ENCODE measurements at regions not wholly inside any gene's neighbourhood (a gene's known extent, or its start where the extent isn't known, plus 50 kb on each side); places are given as distances from the start of the nearest gene placed in this dataset.

GRCh38 chr14:26081043-26081442, 516.8 kb downstream of the NOVA1 start:
- H3K27ac ChIP-seq (ENCODE audit: low read depth in 1 of 2, low read length in 1 of 2), result no peak overlapping the region
- DNase-seq (ENCODE audit: low read depth in 6 of 9, low spot score in 9 of 9), result no peak
- no peaks in the 10 kb centered on the region for H3K36me3 ChIP-seq (ENCODE audit: control insufficient read depth in 2 of 2, insufficient read depth in 2 of 2, low read length in 1 of 2)
- H3K4me1 ChIP-seq (ENCODE audit: control insufficient read depth in 2 of 2, insufficient read depth in 2 of 2, low read length in 2 of 2), result no peaks in the 10 kb centered on the region
- no peaks in the 10 kb centered on the region for H3K9me3 ChIP-seq (ENCODE audit: control insufficient read depth in 2 of 2, insufficient read depth in 1 of 2, low read length in 1 of 2)
- H3K4me3 ChIP-seq (ENCODE audit: low read length in 2 of 2), result no peak overlapping the region
- no peaks in the 10 kb centered on the region for H3K27me3 ChIP-seq (ENCODE audit: control insufficient read depth in 2 of 2, insufficient read depth in 1 of 2, low read length in 1 of 2)
- 93% methylated on average over 10 of the region's 10 CpGs for WGBS

GRCh38 chr14:26078561-26078960, 519.3 kb downstream of the NOVA1 start:
- no peak for DNase-seq (ENCODE audit: low read depth in 6 of 9, low spot score in 9 of 9)
- no peak overlapping the region for H3K4me3 ChIP-seq (ENCODE audit: low read length in 2 of 2)
- no peaks in the 10 kb centered on the region for H3K9me3 ChIP-seq (ENCODE audit: control insufficient read depth in 2 of 2, insufficient read depth in 1 of 2, low read length in 1 of 2)
- H3K4me1 ChIP-seq (ENCODE audit: control insufficient read depth in 2 of 2, insufficient read depth in 2 of 2, low read length in 2 of 2), result no peaks in the 10 kb centered on the region
- 93% methylated on average over 2 of the region's 2 CpGs for WGBS
- H3K27me3 ChIP-seq (ENCODE audit: control insufficient read depth in 2 of 2, insufficient read depth in 1 of 2, low read length in 1 of 2), result no peaks in the 10 kb centered on the region
- no peaks in the 10 kb centered on the region for H3K36me3 ChIP-seq (ENCODE audit: control insufficient read depth in 2 of 2, insufficient read depth in 2 of 2, low read length in 1 of 2)
- H3K27ac ChIP-seq (ENCODE audit: low read depth in 1 of 2, low read length in 1 of 2), result no peak overlapping the region

- no peaks in the 10 kb centered on the region for H3K9me3 ChIP-seq (ENCODE audit: control insufficient read depth in 2 of 2, insufficient read depth in 1 of 2, low read length in 1 of 2)
- no peaks in the 10 kb centered on the region for H3K4me1 ChIP-seq (ENCODE audit: control insufficient read depth in 2 of 2, insufficient read depth in 2 of 2, low read length in 2 of 2)
- no peak overlapping the region for H3K27ac ChIP-seq (ENCODE audit: low read depth in 1 of 2, low read length in 1 of 2)
- DNase-seq (ENCODE audit: low read depth in 6 of 9, low spot score in 9 of 9), result no peak
- WGBS, result 99% methylated on average over 2 of the region's 2 CpGs
- no peaks in the 10 kb centered on the region for H3K36me3 ChIP-seq (ENCODE audit: control insufficient read depth in 2 of 2, insufficient read depth in 2 of 2, low read length in 1 of 2)
- no peak overlapping the region for H3K4me3 ChIP-seq (ENCODE audit: low read length in 2 of 2)
- H3K27me3 ChIP-seq (ENCODE audit: control insufficient read depth in 2 of 2, insufficient read depth in 1 of 2, low read length in 1 of 2), result no peaks in the 10 kb centered on the region
Measured at GRCh38 chr14:26074892-26075291, 522.9 kb downstream of the NOVA1 start.

GRCh38 chr14:26070443-26070842, 527.4 kb downstream of the NOVA1 start:
- no peaks in the 10 kb centered on the region for H3K27me3 ChIP-seq (ENCODE audit: control insufficient read depth in 2 of 2, insufficient read depth in 1 of 2, low read length in 1 of 2)
- WGBS, result 85% methylated on average over 3 of the region's 3 CpGs
- H3K9me3 ChIP-seq (ENCODE audit: control insufficient read depth in 2 of 2, insufficient read depth in 1 of 2, low read length in 1 of 2), result no peaks in the 10 kb centered on the region
- no peaks in the 10 kb centered on the region for H3K4me1 ChIP-seq (ENCODE audit: control insufficient read depth in 2 of 2, insufficient read depth in 2 of 2, low read length in 2 of 2)
- H3K4me3 ChIP-seq (ENCODE audit: low read length in 2 of 2), result no peak overlapping the region
- DNase-seq (ENCODE audit: low read depth in 6 of 9, low spot score in 9 of 9), result no peak
- no peaks in the 10 kb centered on the region for H3K36me3 ChIP-seq (ENCODE audit: control insufficient read depth in 2 of 2, insufficient read depth in 2 of 2, low read length in 1 of 2)
- no peak overlapping the region for H3K27ac ChIP-seq (ENCODE audit: low read depth in 1 of 2, low read length in 1 of 2)

- H3K36me3 ChIP-seq (ENCODE audit: control insufficient read depth in 2 of 2, insufficient read depth in 2 of 2, low read length in 1 of 2), result no peaks in the 10 kb centered on the region
Measured at GRCh38 chr14:26067786-26068459, 529.9 kb downstream of the NOVA1 start.

GRCh38 chr14:26067341-26067740, 530.5 kb downstream of the NOVA1 start:
- Histone ChIP-seq H3K4me3 (ENCODE audit: low read length in 2 of 2) (no peak overlapping the region), H3K27me3 (ENCODE audit: control insufficient read depth in 2 of 2, insufficient read depth in 1 of 2, low read length in 1 of 2) (no peaks in the 10 kb centered on the region), H3K36me3 (ENCODE audit: control insufficient read depth in 2 of 2, insufficient read depth in 2 of 2, low read length in 1 of 2) (no peaks in the 10 kb centered on the region), H3K9me3 (ENCODE audit: control insufficient read depth in 2 of 2, insufficient read depth in 1 of 2, low read length in 1 of 2) (no peaks in the 10 kb centered on the region), H3K27ac (ENCODE audit: low read depth in 1 of 2, low read length in 1 of 2) (no peak overlapping the region), H3K4me1 (ENCODE audit: control insufficient read depth in 2 of 2, insufficient read depth in 2 of 2, low read length in 2 of 2) (no peaks in the 10 kb centered on the region)
- DNase-seq (ENCODE audit: low read depth in 6 of 9, low spot score in 9 of 9), result no peak
- over 99% methylated on average over 2 of the region's 2 CpGs for WGBS

More at GRCh38 chr14:26067786-26068459, 529.9 kb downstream of the NOVA1 start:
- H3K9me3 ChIP-seq (ENCODE audit: control insufficient read depth in 2 of 2, insufficient read depth in 1 of 2, low read length in 1 of 2), result no peaks in the 10 kb centered on the region
- 98% methylated on average over 3 of the region's 3 CpGs for WGBS
- H3K27me3 ChIP-seq (ENCODE audit: control insufficient read depth in 2 of 2, insufficient read depth in 1 of 2, low read length in 1 of 2), result no peaks in the 10 kb centered on the region
- no peaks in the 10 kb centered on the region for H3K4me1 ChIP-seq (ENCODE audit: control insufficient read depth in 2 of 2, insufficient read depth in 2 of 2, low read length in 2 of 2)
- no peak for DNase-seq (ENCODE audit: low read depth in 6 of 9, low spot score in 9 of 9)
- H3K27ac ChIP-seq (ENCODE audit: low read depth in 1 of 2, low read length in 1 of 2), result no peak overlapping the region
- H3K4me3 ChIP-seq (ENCODE audit: low read length in 2 of 2), result no peak overlapping the region

GRCh38 chr14:26056036-26056616, 541.7 kb downstream of the NOVA1 start:
- DNase-seq (ENCODE audit: low read depth in 6 of 9, low spot score in 9 of 9), result no peak
- Histone ChIP-seq H3K9me3 (ENCODE audit: control insufficient read depth in 2 of 2, insufficient read depth in 1 of 2, low read length in 1 of 2) (no peaks in the 10 kb centered on the region), H3K27me3 (ENCODE audit: control insufficient read depth in 2 of 2, insufficient read depth in 1 of 2, low read length in 1 of 2) (no peaks in the 10 kb centered on the region), H3K4me3 (ENCODE audit: low read length in 2 of 2) (no peak overlapping the region), H3K36me3 (ENCODE audit: control insufficient read depth in 2 of 2, insufficient read depth in 2 of 2, low read length in 1 of 2) (no peaks in the 10 kb centered on the region), H3K4me1 (ENCODE audit: control insufficient read depth in 2 of 2, insufficient read depth in 2 of 2, low read length in 2 of 2) (no peaks in the 10 kb centered on the region), H3K27ac (ENCODE audit: low read depth in 1 of 2, low read length in 1 of 2) (no peak overlapping the region)
- WGBS, result 86% methylated on average over 6 of the region's 6 CpGs

- Histone ChIP-seq H3K4me3 (ENCODE audit: low read length in 2 of 2) (no peak overlapping the region), H3K4me1 (ENCODE audit: control insufficient read depth in 2 of 2, insufficient read depth in 2 of 2, low read length in 2 of 2) (no peaks in the 10 kb centered on the region), H3K27ac (ENCODE audit: low read depth in 1 of 2, low read length in 1 of 2) (no peak overlapping the region), H3K27me3 (ENCODE audit: control insufficient read depth in 2 of 2, insufficient read depth in 1 of 2, low read length in 1 of 2) (no peaks in the 10 kb centered on the region), H3K9me3 (ENCODE audit: control insufficient read depth in 2 of 2, insufficient read depth in 1 of 2, low read length in 1 of 2) (no peaks in the 10 kb centered on the region), H3K36me3 (ENCODE audit: control insufficient read depth in 2 of 2, insufficient read depth in 2 of 2, low read length in 1 of 2) (no peaks in the 10 kb centered on the region)
- DNase-seq (ENCODE audit: low read depth in 6 of 9, low spot score in 9 of 9), result no peak
Measured at GRCh38 chr14:26032348-26032747, 565.5 kb downstream of the NOVA1 start.

GRCh38 chr14:26026384-26026783, 571.4 kb downstream of the NOVA1 start:
- H3K4me3 ChIP-seq (ENCODE audit: low read length in 2 of 2), result no peak overlapping the region
- H3K27me3 ChIP-seq (ENCODE audit: control insufficient read depth in 2 of 2, insufficient read depth in 1 of 2, low read length in 1 of 2), result no peaks in the 10 kb centered on the region
- no peak for DNase-seq (ENCODE audit: low read depth in 6 of 9, low spot score in 9 of 9)
- H3K27ac ChIP-seq (ENCODE audit: low read depth in 1 of 2, low read length in 1 of 2), result no peak overlapping the region
- no peaks in the 10 kb centered on the region for H3K9me3 ChIP-seq (ENCODE audit: control insufficient read depth in 2 of 2, insufficient read depth in 1 of 2, low read length in 1 of 2)
- no peaks in the 10 kb centered on the region for H3K4me1 ChIP-seq (ENCODE audit: control insufficient read depth in 2 of 2, insufficient read depth in 2 of 2, low read length in 2 of 2)
- H3K36me3 ChIP-seq (ENCODE audit: control insufficient read depth in 2 of 2, insufficient read depth in 2 of 2, low read length in 1 of 2), result no peaks in the 10 kb centered on the region
- 88% methylated on average over 3 of the region's 3 CpGs for WGBS
